ENCODE measurements at regions not wholly inside any gene's neighbourhood (a gene's known extent, or its start where the extent isn't known, plus 50 kb on each side); places are given as distances from the start of the nearest gene placed in this dataset.

DNA sequence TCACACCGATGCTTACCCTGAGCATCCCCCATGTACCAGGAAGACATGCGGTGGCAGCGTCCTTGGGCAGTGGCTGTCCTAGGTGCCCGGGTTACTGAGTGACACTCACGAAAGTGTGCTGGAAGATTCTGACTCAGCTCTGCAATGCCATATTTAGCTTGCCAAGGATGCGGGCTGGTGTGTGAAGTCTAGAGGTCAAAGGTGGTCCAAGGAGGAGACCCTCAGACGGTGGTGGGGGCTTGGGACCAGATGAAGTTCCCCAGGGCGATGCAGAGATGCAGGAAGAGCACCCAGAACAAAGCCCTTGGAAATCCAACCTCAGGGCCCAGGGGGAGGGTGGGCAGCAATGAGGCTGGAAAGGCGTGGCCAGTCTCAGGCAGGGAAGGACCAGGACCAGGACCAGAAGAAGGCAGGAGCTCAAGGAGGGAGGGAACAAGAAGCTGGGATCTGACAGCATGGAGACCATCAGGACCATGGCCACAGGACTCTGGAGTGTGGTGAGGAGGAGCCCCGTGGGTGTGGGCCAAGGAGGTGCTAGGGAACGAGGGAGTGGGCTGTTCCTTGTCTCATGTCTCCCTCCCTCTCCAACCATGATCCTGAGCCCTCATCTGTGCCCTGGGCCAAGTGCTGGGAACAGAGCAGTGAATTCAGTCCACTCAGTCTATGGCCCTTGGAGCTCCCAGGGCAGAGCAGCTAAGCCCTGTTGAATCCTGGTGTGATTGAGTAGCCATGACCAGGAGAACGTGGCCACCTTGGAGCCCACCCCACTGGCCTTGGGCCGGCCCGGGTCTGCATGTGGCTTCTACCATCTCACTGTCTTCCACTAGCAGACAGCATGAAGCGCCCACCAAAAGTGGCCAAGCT is 310.1 kb upstream of the DIO3 start:
- no peak for TF ChIP-seq POLR2AphosphoS5 (IDR thresholded peaks at IDR 0.05)
- TF ChIP-seq, protein P1, sequence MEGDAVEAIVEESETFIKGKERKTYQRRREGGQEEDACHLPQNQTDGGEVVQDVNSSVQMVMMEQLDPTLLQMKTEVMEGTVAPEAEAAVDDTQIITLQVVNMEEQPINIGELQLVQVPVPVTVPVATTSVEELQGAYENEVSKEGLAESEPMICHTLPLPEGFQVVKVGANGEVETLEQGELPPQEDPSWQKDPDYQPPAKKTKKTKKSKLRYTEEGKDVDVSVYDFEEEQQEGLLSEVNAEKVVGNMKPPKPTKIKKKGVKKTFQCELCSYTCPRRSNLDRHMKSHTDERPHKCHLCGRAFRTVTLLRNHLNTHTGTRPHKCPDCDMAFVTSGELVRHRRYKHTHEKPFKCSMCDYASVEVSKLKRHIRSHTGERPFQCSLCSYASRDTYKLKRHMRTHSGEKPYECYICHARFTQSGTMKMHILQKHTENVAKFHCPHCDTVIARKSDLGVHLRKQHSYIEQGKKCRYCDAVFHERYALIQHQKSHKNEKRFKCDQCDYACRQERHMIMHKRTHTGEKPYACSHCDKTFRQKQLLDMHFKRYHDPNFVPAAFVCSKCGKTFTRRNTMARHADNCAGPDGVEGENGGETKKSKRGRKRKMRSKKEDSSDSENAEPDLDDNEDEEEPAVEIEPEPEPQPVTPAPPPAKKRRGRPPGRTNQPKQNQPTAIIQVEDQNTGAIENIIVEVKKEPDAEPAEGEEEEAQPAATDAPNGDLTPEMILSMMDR (IDR thresholded peaks at IDR 0.05), result no peak
- TF ChIP-seq POLR2A (IDR thresholded peaks at IDR 0.05), result no peak
